GM23248 (cell line): ENCODE measurements at regions not wholly inside any gene's neighbourhood (a gene's known extent, or its start where the extent isn't known, plus 50 kb on each side); places are given as distances from the start of the nearest gene placed in this dataset.

Experiments used
- EZH2 ChIP-seq: fragments of 200-600 bp; sonication (generic); IDR thresholded peaks from 2 replicates; pipeline ENCODE4 v1.6.1; 2018; ENCODE audit warnings: antibody characterized with exemption, mild to moderate bottlenecking; ENCODE audit not compliant: insufficient read depth, poor library complexity, severe bottlenecking
- EZH2phosphoT487 ChIP-seq: fragments of 200-600 bp; sonication (generic); IDR thresholded peaks from 2 replicates; pipeline ENCODE4 v1.6.1; 2018; ENCODE audit warnings: antibody characterized with exemption, moderate library complexity, mild to moderate bottlenecking, low read depth; ENCODE audit not compliant: insufficient read depth

DNA sequence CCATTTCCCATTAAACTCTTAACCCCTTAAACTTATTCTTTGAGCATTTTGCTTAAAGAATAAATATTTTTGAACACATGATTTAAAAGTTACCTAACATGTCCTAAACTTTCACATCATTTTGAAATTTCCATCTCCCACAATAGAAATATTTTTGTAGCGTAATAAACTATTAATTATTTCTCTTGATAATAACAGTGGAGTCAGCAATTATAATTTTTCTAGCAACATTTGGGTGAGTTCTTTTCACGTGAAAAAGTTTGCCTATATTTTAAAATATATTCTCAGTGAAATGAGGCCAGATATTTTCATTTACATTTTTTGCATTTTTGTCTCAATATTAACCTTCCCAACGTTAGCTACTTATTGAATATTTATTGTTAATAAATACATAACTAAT is 320.4 kb upstream of the CRIM1 start:
- TF ChIP-seq EZH2, result no peak
- no peak for TF ChIP-seq EZH2phosphoT487
